GM19351 (cell line): ENCODE measurements at regions not wholly inside any gene's neighbourhood (a gene's known extent, or its start where the extent isn't known, plus 50 kb on each side); places are given as distances from the start of the nearest gene placed in this dataset.

ENCODE experiments used
- ATAC-seq: cut with Tn5 transposase; IDR thresholded peaks from one replicate; pipeline ENCODE4 v1.9.1; 2021; ENCODE audit warnings: mild to moderate bottlenecking, moderate library complexity; ENCODE audit not compliant: unreplicated experiment

DNA sequence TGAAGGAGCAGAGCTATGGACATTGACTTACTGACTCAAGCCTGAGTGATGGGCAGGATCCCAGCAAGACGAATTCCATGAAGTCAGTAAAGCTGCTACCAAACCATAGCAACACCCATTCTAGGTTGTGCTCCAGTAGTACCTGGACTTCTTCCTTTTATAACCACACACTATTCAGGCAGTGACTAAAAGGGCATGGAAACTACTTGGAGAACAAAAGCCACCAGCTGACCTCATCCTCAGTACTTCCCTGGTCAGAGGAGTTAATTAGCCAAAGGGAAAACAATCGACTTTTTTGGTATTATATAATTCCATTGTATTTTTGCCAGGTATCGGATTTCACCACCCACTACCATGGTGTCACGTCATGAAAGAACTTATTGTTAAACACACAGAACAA, 237.1 kb downstream of the TTC32 start:
- ATAC-seq, result no peak

- ATAC-seq, result no peak
These were observed 242.6 kb downstream of the TTC32 start for GRCh38 chr2:19659024-19659792.

- ATAC-seq, result no peak
These were observed 245.8 kb downstream of the TTC32 start for GRCh38 chr2:19656011-19656410.

GRCh38 chr2:19654310-19655090, 247.3 kb downstream of the TTC32 start:
- no peak for ATAC-seq

GRCh38 chr2:19653509-19653908, 248.3 kb downstream of the TTC32 start:
- ATAC-seq, result no peak

DNA sequence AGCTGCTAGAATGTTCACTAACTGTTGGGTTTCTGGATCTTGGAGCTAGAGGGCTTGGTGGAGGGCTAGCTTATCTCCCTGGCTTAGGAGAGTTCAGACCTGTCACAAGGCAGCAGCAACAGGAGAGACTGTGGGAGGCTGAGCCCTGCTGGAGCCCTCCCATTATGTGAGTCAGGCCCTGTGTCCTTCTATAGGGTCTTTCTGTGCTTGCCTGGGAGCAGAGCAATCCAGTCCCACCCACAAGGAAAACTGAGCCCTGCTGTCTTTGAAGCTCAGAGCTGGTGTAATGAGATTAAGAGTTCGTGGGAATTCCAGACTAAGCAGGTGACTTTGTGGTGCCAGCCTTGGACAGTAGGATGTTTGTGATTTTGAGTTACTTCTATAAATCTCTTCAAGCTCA, 249.0 kb downstream of the TTC32 start:
- ATAC-seq, result no peak

DNA sequence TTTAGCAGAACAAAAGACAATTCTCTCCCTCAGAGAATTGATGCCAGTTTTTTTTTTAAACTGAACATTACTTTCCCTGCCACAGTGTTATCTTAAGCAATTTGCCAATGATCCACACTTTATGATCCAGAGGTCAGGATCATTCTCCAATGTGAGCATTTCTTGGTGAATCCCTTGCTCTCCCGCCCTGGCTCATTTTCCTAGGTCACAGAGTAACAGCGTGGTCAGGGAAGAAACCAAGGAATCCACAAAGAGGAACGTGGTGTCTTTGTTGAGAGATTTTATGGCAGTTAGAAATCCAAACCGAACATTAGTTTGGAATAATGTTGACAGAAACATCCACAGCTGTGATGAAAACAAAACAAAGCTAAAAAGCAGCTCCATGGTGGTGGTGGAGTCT, 250.3 kb downstream of the TTC32 start:
- no peak for ATAC-seq

GRCh38 chr2:19649785-19650380, 251.9 kb downstream of the TTC32 start:
- no peak for ATAC-seq

DNA sequence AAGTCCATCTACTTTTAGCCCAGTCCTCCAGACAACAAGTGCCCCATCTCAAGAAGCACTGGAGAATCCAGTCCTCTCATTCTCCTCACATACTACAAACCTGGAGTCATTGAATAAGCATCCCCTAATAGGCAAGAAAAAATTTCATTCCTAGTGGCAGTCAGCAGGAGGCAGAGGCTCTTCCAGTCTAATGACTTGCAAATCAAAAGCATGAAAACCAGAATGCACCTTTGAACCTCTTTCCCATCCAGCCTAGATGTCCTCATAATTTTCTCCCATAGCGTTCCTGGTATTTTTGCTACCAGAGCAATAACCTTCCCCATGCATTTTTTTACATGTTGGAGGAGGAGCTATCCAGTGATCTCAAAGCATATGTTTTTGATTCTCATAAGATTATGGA, 252.6 kb downstream of the TTC32 start:
- ATAC-seq, result no peak

DNA sequence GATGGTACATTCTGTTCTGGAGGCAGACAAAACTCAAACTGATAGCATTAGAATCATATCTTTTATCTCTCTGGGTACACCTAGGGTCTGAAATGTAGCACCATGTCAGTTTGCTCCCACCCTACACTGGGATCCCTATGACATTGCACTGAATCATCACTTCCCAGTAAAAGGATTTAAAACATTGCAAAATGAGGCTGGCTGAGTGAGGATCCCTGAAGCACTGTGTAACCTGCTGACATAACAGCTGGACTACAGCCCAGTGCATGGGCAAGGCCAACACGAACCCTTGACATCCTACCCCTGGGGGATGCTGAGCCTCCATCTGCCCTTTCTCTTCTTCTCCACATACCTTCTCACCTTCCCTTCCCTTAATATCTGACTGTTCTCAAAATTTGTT, 253.2 kb downstream of the TTC32 start:
- no peak for ATAC-seq

- ATAC-seq, result no peak
These were observed 254.8 kb downstream of the TTC32 start for GRCh38 chr2:19646987-19647386.

DNA sequence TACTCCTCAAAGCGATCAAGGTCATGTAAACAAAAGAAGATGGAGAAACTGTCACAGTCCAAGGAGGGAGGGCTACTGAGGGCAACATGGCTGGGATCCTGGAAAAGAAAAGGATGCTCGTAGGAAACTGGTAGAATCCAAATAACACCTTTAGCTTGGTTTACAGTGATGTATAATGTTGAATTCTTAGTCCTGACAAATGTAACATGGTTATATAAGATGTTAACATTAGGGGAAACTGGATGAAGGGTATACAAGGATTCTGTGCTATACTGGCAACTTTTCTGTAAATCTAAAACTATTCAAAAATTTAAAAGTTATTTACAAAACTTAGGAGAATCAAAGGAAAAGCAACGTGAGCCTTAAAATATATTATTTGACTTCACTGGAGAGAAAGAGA, 257.0 kb downstream of the TTC32 start:
- ATAC-seq, result no peak

- ATAC-seq, result peak; percentile 87
These were observed 258.7 kb downstream of the TTC32 start for GRCh38 chr2:19643117-19643518.

GRCh38 chr2:19642501-19642900, 259.3 kb downstream of the TTC32 start:
- no peak for ATAC-seq

GRCh38 chr2:19635951-19636510, 265.8 kb downstream of the TTC32 start:
- ATAC-seq, result no peak

DNA sequence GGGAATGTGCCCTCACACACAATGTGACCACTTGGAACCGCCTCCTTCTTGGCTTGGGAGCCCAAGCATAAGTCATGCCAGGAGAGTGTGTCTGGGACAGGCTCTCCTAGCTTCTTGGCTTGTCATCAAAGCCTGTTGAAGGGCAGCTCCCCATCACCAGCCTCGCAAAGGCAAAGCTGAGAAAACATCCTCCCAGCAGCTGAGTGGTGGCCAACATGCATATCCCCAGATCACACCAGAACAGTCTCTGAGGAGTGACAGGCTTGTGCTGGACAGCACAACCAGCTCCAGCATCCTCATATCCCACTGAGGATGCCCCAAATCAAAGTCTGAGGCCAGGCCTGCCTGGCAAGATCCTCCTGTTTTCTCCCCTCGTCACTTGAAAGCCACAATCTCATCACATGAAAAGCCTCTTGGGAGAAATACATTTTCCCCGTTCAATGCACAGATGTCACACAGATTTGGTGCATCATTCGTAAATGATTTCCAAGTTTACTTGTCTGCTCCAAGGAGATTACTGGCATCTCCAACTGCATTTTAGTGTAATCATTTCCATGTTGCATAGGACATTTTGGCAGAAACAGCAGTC, 269.3 kb downstream of the TTC32 start:
- ATAC-seq, result no peak

- ATAC-seq, result no peak
These were observed 269.9 kb downstream of the TTC32 start for GRCh38 chr2:19631871-19632270.

DNA sequence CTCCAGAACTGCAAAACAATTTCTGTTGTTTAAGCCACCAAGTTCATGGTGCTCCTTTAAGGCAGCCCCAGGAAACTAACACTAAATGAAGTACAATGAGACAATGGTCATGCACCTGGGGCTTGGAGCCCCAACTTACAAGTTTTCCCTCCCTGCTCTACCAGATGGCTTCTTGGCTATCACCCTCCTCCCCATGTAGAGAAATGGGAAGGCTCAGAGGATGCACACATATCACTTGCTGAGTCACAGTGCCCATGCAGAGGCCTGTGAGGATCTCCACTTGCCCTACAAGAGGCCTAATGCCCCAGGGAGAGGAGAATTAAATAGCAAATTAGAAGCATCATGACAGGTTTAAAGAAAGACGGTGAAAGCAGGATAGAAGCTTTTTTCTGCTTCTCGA, 270.9 kb downstream of the TTC32 start:
- ATAC-seq, result no peak

DNA sequence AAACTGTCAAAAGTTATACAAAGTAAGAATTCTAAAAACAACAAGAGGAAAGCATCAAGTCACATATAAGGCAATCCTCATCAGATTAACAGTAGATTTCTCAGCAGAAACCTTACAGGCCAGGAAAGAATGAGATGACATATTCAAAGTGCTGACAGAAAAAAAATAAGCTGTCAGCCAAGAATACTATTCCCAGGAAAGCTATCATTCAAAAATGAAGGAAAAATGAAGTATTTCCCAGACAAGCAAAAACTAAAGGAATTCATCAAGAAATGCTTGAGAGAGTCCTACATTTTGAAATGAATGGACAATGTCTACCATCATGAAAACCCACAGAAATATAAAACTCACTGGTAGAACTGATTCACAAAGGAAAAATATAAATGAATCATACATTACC, 268.9 kb upstream of the OSR1 start:
- no peak for ATAC-seq

DNA sequence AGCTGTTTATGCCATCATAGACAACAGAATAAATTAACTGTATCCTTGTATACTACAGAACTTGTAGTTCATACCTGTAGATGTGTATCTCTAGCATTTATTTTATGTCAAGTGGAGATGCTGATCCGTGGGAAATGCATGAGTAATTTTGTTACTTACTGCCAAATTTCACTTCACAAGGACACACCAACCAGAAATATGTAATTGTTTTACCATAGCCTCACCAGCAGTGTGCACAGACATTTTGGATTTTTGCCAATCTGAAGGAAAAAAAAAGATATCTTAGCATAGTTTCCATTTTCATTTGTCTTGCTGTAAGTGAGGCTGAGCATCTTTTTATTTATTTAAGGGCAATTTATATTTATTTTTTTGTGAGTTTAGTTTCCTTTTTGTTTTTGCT, 265.1 kb upstream of the OSR1 start:
- ATAC-seq, result no peak

DNA sequence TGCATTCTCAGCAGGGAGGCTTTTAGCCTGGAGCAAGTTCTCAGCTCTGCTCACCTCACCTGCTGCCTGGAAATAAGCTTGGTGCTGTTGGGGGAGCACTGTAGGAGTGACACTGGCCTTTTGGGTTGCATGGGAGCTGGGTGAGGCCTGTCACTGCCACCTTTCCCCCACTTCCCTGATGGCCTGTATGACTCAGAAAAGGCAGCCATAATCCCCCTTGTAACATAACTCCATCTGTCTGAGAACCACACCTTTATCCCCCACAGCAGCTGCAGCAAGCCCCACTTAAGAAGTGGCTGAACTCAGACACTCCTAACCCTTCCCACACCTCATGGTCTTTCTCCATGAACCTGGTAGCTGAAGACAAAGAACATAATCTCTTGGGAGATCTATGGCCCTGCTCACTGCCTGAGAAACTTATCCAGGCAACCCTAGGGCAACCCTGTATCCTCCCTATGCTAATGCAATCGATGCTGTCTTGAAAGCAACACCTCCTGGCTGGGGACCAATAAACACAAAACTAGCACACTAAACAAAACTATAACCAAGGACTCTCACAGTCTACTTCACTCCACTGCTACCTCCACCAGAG, 258.9 kb upstream of the OSR1 start:
- no peak for ATAC-seq
